ENCODE measurements at regions not wholly inside any gene's neighbourhood (a gene's known extent, or its start where the extent isn't known, plus 50 kb on each side); places are given as distances from the start of the nearest gene placed in this dataset.
"Not testable (repeated sequence)": the region's sequence is repeated elsewhere in the genome, so short reads cannot be mapped to it uniquely, and the experiment has no call there.

DNA sequence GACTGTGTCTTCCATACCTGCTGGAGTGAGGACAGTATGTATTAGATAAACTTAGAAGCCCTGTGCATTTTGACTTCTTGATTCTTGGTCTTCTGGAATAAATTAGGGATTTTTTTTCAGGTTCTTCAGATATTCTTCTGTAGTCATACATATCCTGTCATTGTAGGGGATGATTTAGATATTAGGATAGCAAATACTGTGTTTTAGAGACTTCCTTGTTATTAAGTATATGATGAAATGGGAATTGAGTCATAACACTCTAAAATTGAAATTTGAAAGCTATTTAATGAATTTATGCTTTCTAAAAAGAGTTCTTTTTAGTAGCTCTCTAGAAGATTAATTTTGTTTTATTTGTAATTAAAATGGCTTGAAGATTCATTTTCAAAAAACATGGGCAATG, 371.5 kb upstream of the RGS6 start:
- peaks cover 5% of the 10 kb centered on the region for H3K4me1 Mint-ChIP-seq (ENCODE audit: unreplicated experiment)
- H3K36me3 Mint-ChIP-seq: no peaks in the 10 kb centered on the region
- TF ChIP-seq, protein P1, sequence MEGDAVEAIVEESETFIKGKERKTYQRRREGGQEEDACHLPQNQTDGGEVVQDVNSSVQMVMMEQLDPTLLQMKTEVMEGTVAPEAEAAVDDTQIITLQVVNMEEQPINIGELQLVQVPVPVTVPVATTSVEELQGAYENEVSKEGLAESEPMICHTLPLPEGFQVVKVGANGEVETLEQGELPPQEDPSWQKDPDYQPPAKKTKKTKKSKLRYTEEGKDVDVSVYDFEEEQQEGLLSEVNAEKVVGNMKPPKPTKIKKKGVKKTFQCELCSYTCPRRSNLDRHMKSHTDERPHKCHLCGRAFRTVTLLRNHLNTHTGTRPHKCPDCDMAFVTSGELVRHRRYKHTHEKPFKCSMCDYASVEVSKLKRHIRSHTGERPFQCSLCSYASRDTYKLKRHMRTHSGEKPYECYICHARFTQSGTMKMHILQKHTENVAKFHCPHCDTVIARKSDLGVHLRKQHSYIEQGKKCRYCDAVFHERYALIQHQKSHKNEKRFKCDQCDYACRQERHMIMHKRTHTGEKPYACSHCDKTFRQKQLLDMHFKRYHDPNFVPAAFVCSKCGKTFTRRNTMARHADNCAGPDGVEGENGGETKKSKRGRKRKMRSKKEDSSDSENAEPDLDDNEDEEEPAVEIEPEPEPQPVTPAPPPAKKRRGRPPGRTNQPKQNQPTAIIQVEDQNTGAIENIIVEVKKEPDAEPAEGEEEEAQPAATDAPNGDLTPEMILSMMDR (conservative IDR thresholded peaks at IDR 0.05): no peak
- H3K9me3 Mint-ChIP-seq: no peaks in the 10 kb centered on the region
- no peak for DNase-seq (ENCODE audit: extremely low spot score, unreplicated experiment)
- H3K27ac Mint-ChIP-seq: no peak overlapping the region
- H3K27me3 Mint-ChIP-seq: no peaks in the 10 kb centered on the region
- H3K4me3 Mint-ChIP-seq: no peak overlapping the region

- Mint-ChIP-seq H3K4me1 (ENCODE audit: unreplicated experiment) (no peaks in the 10 kb centered on the region), H3K36me3 (no peaks in the 10 kb centered on the region), H3K27me3 (no peaks in the 10 kb centered on the region), H3K27ac (no peak overlapping the region), H3K4me3 (no peak overlapping the region), H3K9me3 (no peaks in the 10 kb centered on the region)
- no peak for DNase-seq (ENCODE audit: extremely low spot score, unreplicated experiment)
- TF ChIP-seq, protein P1 (conservative IDR thresholded peaks at IDR 0.05): no peak
These were observed 368.6 kb upstream of the RGS6 start for GRCh38 chr14:71563492-71564153.

GRCh38 chr14:71566276-71566675, 366.0 kb upstream of the RGS6 start:
- Mint-ChIP-seq H3K27me3 (no peaks in the 10 kb centered on the region), H3K4me1 (ENCODE audit: unreplicated experiment) (no peaks in the 10 kb centered on the region), H3K9me3 (no peaks in the 10 kb centered on the region), H3K36me3 (peaks cover 4% of the 10 kb centered on the region), H3K27ac (no peak overlapping the region), H3K4me3 (no peak overlapping the region)
- TF ChIP-seq, protein P1 (conservative IDR thresholded peaks at IDR 0.05): no peak
- no peak for DNase-seq (ENCODE audit: extremely low spot score, unreplicated experiment)

DNA sequence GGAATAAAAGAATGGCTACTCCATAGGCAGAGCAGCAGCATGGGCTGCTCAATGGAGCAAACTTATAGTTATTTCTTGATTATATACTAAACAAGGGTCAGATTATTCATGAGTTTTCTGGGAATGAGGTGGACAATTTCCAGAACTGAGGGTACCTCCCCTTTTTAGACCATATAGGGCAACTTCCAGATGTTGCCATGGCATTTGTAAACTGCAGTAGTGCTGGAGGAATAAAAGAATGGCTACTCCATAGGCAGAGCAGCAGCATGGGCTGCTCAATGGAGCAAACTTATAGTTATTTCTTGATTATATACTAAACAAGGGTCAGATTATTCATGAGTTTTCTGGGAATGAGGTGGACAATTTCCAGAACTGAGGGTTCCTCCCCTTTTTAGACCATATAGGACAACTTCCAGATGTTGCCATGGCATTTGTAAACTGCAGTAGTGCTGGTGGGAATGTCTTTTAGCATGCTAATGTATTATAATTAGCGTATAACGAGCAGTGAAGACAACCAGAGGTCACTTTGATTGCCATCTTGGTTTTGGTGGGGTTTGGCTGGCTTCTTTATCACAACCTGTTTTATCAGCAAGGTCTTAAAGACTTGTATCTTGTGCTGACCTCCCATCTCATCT, 364.6 kb upstream of the RGS6 start:
- DNase-seq (ENCODE audit: extremely low spot score, unreplicated experiment); H3K27ac Mint-ChIP-seq; H3K4me3 Mint-ChIP-seq; H3K27me3 Mint-ChIP-seq; H3K36me3 Mint-ChIP-seq; H3K9me3 Mint-ChIP-seq; H3K4me1 Mint-ChIP-seq (ENCODE audit: unreplicated experiment): not testable (repeated sequence)

DNA sequence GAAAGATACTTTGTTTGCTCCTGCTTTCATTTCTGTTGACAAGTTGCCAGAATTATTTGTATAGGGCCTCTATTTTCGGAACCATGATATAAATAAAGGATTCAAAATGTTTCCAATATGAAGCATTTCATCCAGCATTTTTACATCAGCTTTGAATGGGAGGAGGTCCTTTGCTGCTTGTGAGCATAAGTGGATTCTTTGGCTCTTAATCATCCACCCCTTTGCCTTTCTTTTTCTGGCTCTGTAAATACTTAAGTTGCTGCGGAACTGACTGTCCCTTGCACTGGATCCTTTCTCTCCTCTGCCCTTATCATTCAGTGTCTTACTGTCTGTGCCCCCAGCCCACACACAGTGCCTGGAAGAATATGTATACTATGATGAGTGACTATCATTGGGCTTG, 357.3 kb upstream of the RGS6 start:
- H3K27me3 Mint-ChIP-seq: no peaks in the 10 kb centered on the region
- no peak for DNase-seq (ENCODE audit: extremely low spot score, unreplicated experiment)
- TF ChIP-seq, protein P1 (conservative IDR thresholded peaks at IDR 0.05): no peak
- H3K27ac Mint-ChIP-seq: no peak overlapping the region
- no peaks in the 10 kb centered on the region for H3K9me3 Mint-ChIP-seq
- no peak overlapping the region for H3K4me3 Mint-ChIP-seq
- H3K36me3 Mint-ChIP-seq: no peaks in the 10 kb centered on the region
- H3K4me1 Mint-ChIP-seq (ENCODE audit: unreplicated experiment): peaks cover 19% of the 10 kb centered on the region

GRCh38 chr14:71576472-71576871, 355.8 kb upstream of the RGS6 start:
- Mint-ChIP-seq H3K9me3 (no peaks in the 10 kb centered on the region), H3K36me3 (no peaks in the 10 kb centered on the region), H3K27ac (no peak overlapping the region), H3K4me1 (ENCODE audit: unreplicated experiment) (peaks cover 19% of the 10 kb centered on the region), H3K27me3 (no peaks in the 10 kb centered on the region), H3K4me3 (no peak overlapping the region)
- no peak for DNase-seq (ENCODE audit: extremely low spot score, unreplicated experiment)
- TF ChIP-seq, protein P1 (conservative IDR thresholded peaks at IDR 0.05): no peak

All from type B pancreatic cell (in vitro differentiated cells).